ENCODE measurements at regions not wholly inside any gene's neighbourhood (a gene's known extent, or its start where the extent isn't known, plus 50 kb on each side); places are given as distances from the start of the nearest gene placed in this dataset.

- ATAC-seq, result no peak
- WGBS (ENCODE audit: insufficient coverage, low coverage, low lambda C conversion rate, missing lambda C conversion rate), result 28% methylated on average over 1 of the region's 1 CpG
Measured at GRCh38 chr4:31651541-31651940, 931.4 kb downstream of the PCDH7 start.

GRCh38 chr4:31655328-31655727, 935.2 kb downstream of the PCDH7 start:
- no peak for TF ChIP-seq CTCF (IDR thresholded peaks at IDR 0.05)
- no peak for TF ChIP-seq POLR2A (IDR thresholded peaks at IDR 0.05)
- no peaks in the 10 kb centered on the region for H3K36me3 ChIP-seq
- no peaks in the 10 kb centered on the region for H3K9me3 ChIP-seq
- DNase-seq (no peak), ATAC-seq (no peak)
- H3K27ac ChIP-seq, result no peak overlapping the region
- no peaks in the 10 kb centered on the region for H3K4me1 ChIP-seq
- H3K4me3 ChIP-seq, result no peak overlapping the region
- no peaks in the 10 kb centered on the region for H3K27me3 ChIP-seq
- intact Hi-C loops (cut with DNase I), result no loop called here

More at GRCh38 chr4:31651541-31651940, 931.4 kb downstream of the PCDH7 start:
- Histone ChIP-seq H3K4me1 (no peaks in the 10 kb centered on the region), H3K9me3 (no peaks in the 10 kb centered on the region), H3K36me3 (no peaks in the 10 kb centered on the region), H3K27me3 (no peaks in the 10 kb centered on the region), H3K27ac (no peak overlapping the region), H3K4me3 (no peak overlapping the region)
- intact Hi-C loops (cut with DNase I), result no loop called here
- no peak for DNase-seq
- TF ChIP-seq CTCF (IDR thresholded peaks at IDR 0.05), result no peak
- no peak for TF ChIP-seq POLR2A (IDR thresholded peaks at IDR 0.05)

GRCh38 chr4:31657859-31658570, 937.8 kb downstream of the PCDH7 start:
- WGBS (ENCODE audit: insufficient coverage, low coverage, low lambda C conversion rate, missing lambda C conversion rate), result 63% methylated on average over 5 of the region's 5 CpGs
- ATAC-seq (no peak), DNase-seq (no peak)
- TF ChIP-seq CTCF (IDR thresholded peaks at IDR 0.05), result no peak
- no peak for TF ChIP-seq POLR2A (IDR thresholded peaks at IDR 0.05)
- intact Hi-C loops (cut with DNase I), result no loop called here
- Histone ChIP-seq H3K27ac (no peak overlapping the region), H3K9me3 (no peaks in the 10 kb centered on the region), H3K36me3 (no peaks in the 10 kb centered on the region), H3K4me3 (no peak overlapping the region), H3K4me1 (no peaks in the 10 kb centered on the region), H3K27me3 (no peaks in the 10 kb centered on the region)

- ATAC-seq, result no peak
- TF ChIP-seq POLR2A (IDR thresholded peaks at IDR 0.05) (no peak), CTCF (IDR thresholded peaks at IDR 0.05) (no peak)
- intact Hi-C loops (cut with DNase I), result no loop called here
Measured at GRCh38 chr4:31660916-31661315, 940.7 kb downstream of the PCDH7 start.

GRCh38 chr4:31662951-31663350, 942.8 kb downstream of the PCDH7 start:
- Histone ChIP-seq H3K27ac (no peak overlapping the region), H3K27me3 (no peaks in the 10 kb centered on the region), H3K36me3 (no peaks in the 10 kb centered on the region), H3K9me3 (no peaks in the 10 kb centered on the region), H3K4me1 (no peaks in the 10 kb centered on the region), H3K4me3 (no peak overlapping the region)
- ATAC-seq (no peak), DNase-seq (no peak)
- intact Hi-C loops (cut with DNase I), result no loop called here
- no peak for TF ChIP-seq POLR2A (IDR thresholded peaks at IDR 0.05)
- no peak for TF ChIP-seq CTCF (IDR thresholded peaks at IDR 0.05)
- WGBS (ENCODE audit: insufficient coverage, low coverage, low lambda C conversion rate, missing lambda C conversion rate), result 60% methylated on average over 2 of the region's 2 CpGs

More at GRCh38 chr4:31660916-31661315, 940.7 kb downstream of the PCDH7 start:
- no peaks in the 10 kb centered on the region for H3K36me3 ChIP-seq
- H3K9me3 ChIP-seq, result no peaks in the 10 kb centered on the region
- no peaks in the 10 kb centered on the region for H3K27me3 ChIP-seq
- H3K4me1 ChIP-seq, result no peaks in the 10 kb centered on the region
- H3K27ac ChIP-seq, result no peak overlapping the region
- no peak overlapping the region for H3K4me3 ChIP-seq
- WGBS (ENCODE audit: insufficient coverage, low coverage, low lambda C conversion rate, missing lambda C conversion rate), result 25% methylated on average over 1 of the region's 1 CpG
- DNase-seq, result no peak

All from right lobe of liver (tissue), 6 donors.